NCI-H82 treated with DMSO at 0.1 percent for 48 hours (cell line): ENCODE measurements at regions not wholly inside any gene's neighbourhood (a gene's known extent, or its start where the extent isn't known, plus 50 kb on each side); places are given as distances from the start of the nearest gene placed in this dataset.
"Not testable (repeated sequence)": the region's sequence is repeated elsewhere in the genome, so short reads cannot be mapped to it uniquely, and the experiment has no call there.

Experiments
- DNase-seq: peaks from one replicate; lab custom pipeline; 2025; ENCODE audit not compliant: unreplicated experiment; lab: John Stamatoyannopoulos, UW

DNA sequence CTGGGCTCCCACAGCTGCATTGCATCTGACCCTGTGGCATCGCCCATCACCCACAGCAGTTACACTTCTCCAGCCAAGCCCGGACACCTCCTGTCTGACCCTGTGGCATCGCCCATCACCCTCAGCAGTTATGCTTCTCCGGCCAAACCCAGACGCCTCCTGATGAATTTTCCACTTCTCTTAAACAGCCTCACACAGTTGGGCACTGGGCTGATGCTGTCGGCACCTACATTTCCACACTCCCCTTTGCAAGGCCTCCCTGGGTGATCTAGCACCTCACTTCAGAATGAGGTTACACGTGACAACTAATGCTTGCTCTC lies 175.2 kb upstream of the ARID1B start:
- DNase-seq = no peak

DNA sequence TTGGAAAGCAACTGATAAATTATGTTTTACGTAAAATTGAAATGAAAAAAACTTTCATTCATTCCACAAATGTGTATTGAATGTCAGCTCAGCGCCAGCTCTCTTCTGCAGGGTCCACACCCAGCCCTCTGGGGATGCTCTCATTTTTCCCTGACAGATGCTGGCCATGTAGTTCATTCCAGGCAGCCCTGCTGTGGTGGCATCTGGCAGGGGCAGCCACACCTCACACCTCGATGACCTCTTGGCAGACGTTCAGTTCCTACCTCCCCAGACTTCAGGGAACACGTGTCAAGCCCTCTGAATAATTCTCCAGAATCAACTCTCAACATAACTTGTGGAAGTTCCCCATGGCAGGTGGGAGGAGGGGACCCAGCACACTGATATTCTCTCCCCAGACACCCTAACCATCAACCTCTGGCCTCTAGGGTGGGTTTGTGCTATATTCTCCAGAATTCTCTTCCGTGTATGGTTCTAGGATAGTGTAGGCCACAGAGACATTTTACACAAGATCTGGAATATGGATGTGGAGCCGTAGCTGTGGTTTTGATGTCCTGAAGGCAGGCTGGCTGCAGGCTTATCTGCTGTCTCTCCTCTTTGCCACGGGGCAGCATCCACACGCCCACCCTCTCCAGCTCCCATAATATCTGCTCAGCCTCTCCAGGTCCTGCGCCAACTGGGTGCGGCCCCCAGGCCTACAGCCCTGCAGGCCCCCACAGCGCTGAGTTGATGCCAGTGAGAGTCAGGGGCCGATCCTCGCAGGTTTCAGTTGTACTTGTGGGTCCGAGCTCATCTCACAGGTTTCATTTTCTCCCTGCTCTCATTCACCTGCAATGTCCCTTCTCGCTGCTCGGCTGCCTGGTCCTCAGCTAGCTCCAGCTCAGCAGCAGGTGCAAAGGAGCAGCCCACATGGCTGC lies 175.8 kb upstream of the ARID1B start:
- DNase-seq = no peak

GRCh38 chr6:156600678-156601077 lies 176.5 kb upstream of the ARID1B start:
- DNase-seq = no peak

DNA sequence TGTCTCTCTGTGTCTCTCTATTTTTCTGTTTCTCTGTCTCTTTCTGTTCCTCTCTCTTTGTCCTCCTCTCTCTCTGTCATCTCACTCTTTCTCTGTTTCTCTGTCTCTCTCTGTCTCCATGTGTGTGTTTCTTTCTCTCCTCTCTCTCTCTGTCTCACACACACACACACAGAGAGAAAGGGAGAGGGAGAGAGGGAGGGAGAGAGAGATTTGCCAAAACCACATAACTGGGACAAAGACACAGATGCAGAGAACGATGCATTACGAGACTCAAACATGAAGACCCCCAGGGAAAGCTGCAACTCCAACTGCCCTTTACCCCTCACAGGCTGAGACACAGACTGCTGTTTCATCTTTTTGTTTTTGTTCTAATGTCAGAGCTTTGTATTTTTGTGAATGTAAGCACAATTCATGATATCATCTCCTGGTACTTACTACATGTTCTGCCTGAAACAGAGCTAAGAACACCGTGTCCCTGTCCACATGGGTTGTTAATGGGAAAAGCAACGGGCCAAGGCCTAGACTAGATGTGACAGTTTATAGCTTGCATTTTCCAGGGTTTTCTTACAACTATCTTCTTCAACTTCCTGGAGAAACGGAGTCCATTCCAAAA lies 177.1 kb upstream of the ARID1B start:
- DNase-seq = no peak

DNA sequence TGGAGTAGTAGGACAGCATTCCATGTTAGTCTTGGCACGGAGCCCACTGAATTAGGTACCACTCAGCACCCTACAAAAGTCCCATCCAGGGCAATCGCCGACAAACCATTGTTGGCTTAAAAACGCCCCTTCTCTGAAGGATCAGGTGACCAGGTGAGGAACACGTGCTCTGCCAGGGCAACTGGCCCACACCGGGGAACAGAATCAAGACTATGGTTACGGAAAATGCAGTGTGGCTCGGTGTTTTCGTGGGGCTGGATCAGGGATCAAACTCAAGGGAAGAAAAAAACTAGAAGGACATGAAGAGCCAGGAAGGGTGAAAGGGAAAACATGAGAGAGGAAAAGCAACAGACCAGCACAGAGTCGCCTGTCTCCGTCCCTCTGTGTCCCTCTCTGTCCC lies 177.8 kb upstream of the ARID1B start:
- no peak for DNase-seq

- DNase-seq = no peak
Measured at GRCh38 chr6:156598855-156599180, 178.4 kb upstream of the ARID1B start.

DNA sequence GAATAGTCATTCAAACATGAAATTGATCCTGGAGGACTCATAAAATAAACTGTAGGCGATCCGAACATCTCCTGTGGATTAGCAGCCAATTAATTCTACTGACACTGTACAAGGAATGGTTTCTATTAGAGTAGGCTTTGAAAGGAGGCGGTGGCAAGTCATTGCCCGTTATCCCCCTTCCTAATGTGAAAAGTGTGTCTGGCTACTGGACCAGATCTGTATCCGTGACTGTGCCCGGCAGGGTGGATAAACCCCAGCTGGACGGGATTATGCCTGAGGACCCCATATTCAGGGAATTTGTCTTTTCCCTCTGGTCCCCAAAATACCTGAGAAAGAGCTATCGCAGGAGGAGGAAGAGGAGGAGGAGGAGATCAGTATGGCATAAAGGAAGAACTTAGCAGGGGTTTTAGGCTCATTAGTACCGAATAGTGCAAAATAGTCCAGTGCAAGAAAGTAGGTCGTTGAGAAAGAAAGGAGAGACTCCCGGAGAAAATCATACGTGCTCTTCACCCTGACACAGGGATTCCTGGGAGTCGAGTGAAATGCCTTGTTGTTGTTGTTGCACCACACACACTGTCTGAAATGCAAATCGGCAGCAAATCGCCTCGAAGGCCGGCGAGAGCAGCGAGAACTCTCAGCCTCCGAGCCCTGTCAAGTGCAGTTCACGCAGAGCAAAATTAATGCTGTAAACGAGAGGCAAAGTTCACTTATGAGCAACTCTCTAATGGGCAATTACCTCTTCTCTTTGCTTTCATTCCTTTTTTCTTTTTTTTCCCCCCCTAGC lies 178.9 kb upstream of the ARID1B start:
- DNase-seq = no peak

DNA sequence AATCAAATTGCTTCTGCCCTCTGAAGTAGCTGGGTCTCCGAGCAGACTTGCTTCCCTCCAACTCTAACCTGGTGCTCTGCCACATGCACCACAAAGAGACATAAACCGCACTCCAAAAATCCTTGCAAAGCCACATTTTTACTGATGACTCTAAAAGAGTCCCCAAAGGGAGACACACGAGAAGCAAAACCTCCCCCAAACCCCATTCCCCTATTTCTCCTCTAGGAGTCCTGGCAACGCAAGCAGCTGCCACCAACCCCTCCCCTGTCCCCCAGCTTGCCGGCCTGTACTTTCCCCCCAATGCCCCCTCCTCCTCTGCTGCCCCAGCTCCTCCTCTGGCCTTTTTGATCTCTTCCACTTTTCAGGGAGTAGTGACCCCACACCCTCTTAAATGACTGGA lies 180.1 kb upstream of the ARID1B start:
- no peak for DNase-seq

- DNase-seq = no peak
Measured at GRCh38 chr6:156595476-156595875, 181.7 kb upstream of the ARID1B start.

GRCh38 chr6:156593893-156594292 lies 183.3 kb upstream of the ARID1B start:
- DNase-seq = no peak

DNA sequence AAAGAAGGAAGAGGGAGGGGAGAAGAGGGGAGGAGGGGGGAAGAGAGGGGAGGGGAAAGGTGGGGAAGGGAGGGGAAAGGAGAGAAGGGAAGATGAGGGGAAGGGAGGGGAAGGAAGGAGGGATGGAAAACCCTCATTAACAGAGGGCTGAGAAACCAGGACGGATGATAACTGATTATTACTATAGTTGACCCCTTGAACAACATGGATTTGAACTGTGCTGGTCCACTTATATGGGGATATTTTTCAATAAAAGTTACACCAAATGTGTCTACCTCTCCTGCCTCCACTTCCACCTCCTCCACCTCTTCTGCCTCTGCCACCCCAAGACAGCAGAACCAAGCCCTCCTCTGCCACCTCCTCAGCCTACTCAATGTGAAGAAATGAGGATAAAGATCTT lies 184.1 kb upstream of the ARID1B start:
- no peak for DNase-seq

DNA sequence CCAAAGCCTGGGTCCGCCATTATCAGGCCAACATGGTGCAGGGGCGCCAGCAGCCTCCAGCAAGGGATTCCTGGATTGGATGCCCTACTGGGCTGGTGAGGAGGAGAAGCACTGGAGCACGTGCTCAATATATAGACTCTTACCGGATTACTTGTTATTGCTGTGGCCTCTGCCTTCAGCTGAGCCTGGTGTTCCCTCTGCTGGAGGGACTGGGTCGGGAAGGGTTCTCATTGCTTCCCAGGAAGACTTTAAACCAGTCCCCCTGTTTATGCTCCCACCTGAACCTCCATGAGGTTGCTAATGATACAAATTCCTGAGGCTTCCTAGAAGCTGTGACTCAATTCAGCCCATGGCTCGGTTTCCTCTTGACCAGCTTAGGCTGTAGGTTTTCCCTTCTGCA lies 186.7 kb upstream of the ARID1B start:
- no peak for DNase-seq

DNA sequence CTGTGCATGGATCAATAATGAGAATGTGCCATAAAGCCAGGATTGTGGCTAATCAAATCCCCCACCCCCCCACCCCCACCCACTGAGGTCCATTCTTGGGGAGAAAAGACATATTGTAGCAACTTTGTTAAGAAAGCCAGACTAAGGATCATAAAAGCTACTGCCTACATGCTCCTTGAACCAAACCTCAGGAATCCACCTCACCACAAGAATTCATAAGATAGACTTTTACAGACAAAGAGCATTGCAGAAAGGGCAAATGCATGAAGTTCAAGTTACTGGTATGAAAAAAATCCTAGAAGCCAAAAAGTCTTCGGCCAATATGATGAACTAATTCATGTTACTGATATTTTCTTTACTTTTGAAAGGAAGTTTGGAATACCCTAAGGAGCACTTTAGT lies 187.9 kb upstream of the ARID1B start:
- no peak for DNase-seq

DNA sequence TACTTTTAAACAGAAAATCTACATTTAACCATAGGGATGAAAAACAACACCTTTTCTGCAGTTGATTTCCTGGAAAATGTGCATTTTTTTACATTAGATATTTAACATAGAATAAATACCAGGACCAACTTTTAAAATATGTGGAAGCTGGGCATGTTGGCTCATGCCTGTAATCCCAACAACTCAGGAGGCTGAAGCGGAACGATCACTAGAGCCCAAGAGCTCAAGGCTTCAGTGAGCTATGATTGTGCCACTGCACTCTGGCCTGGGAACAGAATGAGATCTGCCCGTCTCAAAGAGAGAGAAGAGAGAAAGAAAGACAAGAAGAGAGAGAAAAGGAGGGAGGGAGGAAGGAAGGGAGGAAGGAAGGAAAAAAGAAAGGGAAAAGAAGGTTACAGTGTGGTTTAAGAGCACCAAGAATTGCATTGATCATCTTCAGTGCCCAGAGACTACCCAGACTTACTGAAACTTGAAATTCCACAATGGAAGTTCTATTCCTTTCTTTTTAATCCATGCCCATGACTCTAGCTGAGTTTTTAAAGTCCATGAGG lies 189.4 kb upstream of the ARID1B start:
- DNase-seq = no peak

DNA sequence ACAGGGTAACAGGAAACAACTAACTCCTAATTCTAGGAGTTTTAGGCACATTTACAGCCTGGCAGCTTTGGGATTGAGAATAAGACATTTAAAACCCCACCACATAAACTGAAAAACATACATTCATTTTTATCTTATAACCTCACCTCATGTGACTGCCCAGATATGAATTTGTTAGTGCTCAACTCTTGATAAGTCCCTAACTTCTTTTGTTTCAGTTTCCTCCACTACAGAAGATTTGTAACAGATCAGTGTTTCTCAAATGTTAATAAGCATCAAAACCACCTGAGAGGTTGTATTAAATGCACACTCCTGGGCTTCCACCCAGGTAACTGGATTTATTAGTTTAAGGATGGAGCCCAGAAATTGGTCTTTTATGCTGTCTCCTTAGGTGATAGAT lies 190.1 kb upstream of the ARID1B start:
- no peak for DNase-seq

DNA sequence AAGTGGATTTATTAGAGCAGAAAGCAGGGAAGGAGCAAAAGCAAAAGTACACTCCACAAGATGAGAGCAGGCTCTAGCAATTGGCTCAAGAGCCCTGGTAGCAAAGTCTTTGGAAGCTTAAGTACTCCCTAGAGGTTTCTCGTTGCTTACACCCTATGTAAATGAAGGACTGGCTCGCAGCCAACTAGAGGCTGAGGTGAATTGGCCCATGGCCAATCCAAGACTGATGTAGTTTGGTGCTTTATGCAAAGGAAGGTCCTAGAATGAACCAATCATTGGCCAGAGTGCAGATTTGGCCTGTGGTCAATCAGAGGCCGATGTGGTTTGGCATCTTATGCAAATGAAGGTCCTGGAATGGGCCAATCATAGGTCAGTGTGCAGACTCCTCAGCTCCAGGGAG lies 191.3 kb upstream of the ARID1B start:
- DNase-seq = no peak

DNA sequence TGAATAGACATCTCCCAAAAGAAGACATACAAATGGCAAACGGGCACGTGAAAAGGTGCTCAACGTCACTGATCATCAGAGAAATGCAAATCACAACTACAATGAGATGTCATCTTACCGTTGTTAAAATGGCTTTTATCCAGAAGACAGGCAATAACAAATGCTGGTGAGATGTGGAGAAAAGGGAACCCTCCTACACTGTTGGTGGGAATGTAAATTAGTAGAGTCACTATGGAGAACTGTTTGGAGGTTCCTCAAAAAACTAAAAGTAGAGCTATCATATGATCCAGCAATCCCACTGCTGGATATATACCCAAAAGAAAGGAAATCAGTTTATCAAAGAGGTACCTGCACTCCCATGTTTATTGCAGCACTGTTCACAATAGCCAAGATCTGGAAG lies 193.1 kb upstream of the ARID1B start:
- DNase-seq = not testable (repeated sequence)

GRCh38 chr6:156583083-156583482 lies 194.1 kb upstream of the ARID1B start:
- DNase-seq = no peak

DNA sequence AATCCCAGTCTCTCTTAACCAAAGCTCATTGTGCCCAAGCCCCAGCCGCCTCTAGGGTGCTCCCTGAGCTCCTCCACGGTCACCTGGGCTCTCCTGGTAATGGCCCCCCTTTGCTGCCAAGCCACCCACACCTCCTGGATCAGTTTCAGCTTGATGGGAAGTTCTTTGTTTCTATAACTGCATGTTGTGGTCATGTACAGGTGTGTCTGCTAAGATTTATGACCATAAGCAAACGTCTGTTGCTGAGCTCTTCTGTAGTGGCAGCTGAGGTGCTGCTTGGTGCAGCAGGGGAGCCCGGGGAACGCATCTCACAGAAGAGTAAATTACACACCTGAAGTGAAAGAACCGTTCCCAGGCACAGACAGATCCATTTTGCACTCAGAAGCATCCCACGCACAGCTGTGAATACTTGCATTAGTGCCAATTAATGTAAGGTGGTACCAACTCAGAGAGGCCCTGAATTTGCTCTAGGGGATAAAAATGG lies 194.6 kb upstream of the ARID1B start:
- DNase-seq = no peak

- no peak for DNase-seq
Measured at GRCh38 chr6:156579564-156579963, 197.6 kb upstream of the ARID1B start.

- DNase-seq = no peak
Measured at GRCh38 chr6:156577749-156578148, 199.4 kb upstream of the ARID1B start.

DNA sequence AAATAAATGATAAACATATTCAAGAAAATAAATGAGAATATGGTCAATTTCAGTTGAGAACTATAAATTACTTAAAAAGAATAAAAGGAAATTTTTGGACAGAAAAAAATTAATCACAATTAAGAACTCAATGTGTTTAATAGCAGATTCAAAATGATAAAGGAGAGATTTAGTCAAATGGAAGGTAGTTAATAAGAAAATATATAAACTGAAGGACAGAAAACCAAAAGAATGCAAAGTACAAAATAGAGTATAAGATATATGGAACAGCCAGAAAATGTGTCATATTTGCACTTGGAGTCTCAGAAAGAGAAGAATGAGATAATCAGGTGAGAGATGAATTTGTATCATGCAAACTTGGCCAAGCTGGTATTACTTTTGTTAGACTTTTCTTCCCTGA lies 201.8 kb upstream of the ARID1B start:
- no peak for DNase-seq
